Neural progenitor cell (in vitro differentiated cells): ENCODE measurements at regions not wholly inside any gene's neighbourhood (a gene's known extent, or its start where the extent isn't known, plus 50 kb on each side); places are given as distances from the start of the nearest gene placed in this dataset.

Experiments
- DNase-seq: peaks from one replicate; pipeline ENCODE4 v3.0.0-alpha.2; 2016; ENCODE audit warnings: low spot score
- H2AFZ ChIP-seq: fragments of 200-600 bp; sonication (generic); replicated peaks from 2 replicates; pipeline ENCODE4 v1.6.1; 2016; ENCODE audit warnings: antibody characterized with exemption
- H3F3A ChIP-seq: fragments of 200-600 bp; sonication (generic); 2 replicates; pipeline ENCODE4 v1.6.1; 2016; ENCODE audit warnings: antibody characterized with exemption, low read depth
- H3K27ac ChIP-seq: fragments of 200-600 bp; sonication (generic); 2 replicates; pipeline ENCODE4 v1.5.1; 2016; ENCODE audit warnings: mild to moderate bottlenecking
- H3K27me3 ChIP-seq: fragments of 200-600 bp; sonication (generic); 2 replicates; pipeline ENCODE4 v1.6.1; 2016; ENCODE audit warnings: mild to moderate bottlenecking, moderate library complexity
- H3K36me3 ChIP-seq: fragments of 200-600 bp; sonication (generic); 2 replicates; pipeline ENCODE4 v1.5.1; 2016
- H3K4me1 ChIP-seq: fragments of 200-600 bp; sonication (generic); 2 replicates; pipeline ENCODE4 v1.6.1; 2016; ENCODE audit warnings: mixed run types
- H3K4me2 ChIP-seq: fragments of 200-600 bp; sonication (generic); 2 replicates; pipeline ENCODE4 v1.6.1; 2016
- H3K4me3 ChIP-seq: fragments of 200-600 bp; sonication (generic); 2 replicates; pipeline ENCODE4 v1.5.1; 2016
- H3K79me2 ChIP-seq: fragments of 200-600 bp; sonication (generic); 2 replicates; pipeline ENCODE4 v1.6.1; 2016; ENCODE audit warnings: low read depth
- H3K9ac ChIP-seq: fragments of 200-600 bp; sonication (generic); 2 replicates; pipeline ENCODE4 v1.6.1; 2016
- H3K9me3 ChIP-seq: fragments of 200-600 bp; sonication (generic); 2 replicates; pipeline ENCODE4 v1.5.1; 2016; ENCODE audit warnings: low read depth
- H4K20me1 ChIP-seq: fragments of 200-600 bp; sonication (generic); 2 replicates; pipeline ENCODE4 v1.6.1; 2016; ENCODE audit warnings: low read depth
- H3K27ac Mint-ChIP-seq: 3 replicates; pipeline ENCODE4 v1.8.0; 2021; ENCODE audit warnings: mixed read lengths
- H3K27me3 Mint-ChIP-seq: 2 replicates; pipeline ENCODE4 v1.8.0; 2022; ENCODE audit warnings: low read depth, mild to moderate bottlenecking, inconsistent platforms, moderate library complexity, mixed read lengths; ENCODE audit not compliant: insufficient read depth
- H3K36me3 Mint-ChIP-seq: 3 replicates; pipeline ENCODE4 v1.8.0; 2021; ENCODE audit warnings: mixed read lengths
- H3K4me1 Mint-ChIP-seq: 3 replicates; pipeline ENCODE4 v1.8.0; 2021; ENCODE audit warnings: mixed read lengths
- H3K4me3 Mint-ChIP-seq: 3 replicates; pipeline ENCODE4 v1.8.0; 2021; ENCODE audit warnings: mild to moderate bottlenecking, moderate library complexity, mixed read lengths
- H3K9me3 Mint-ChIP-seq: 3 replicates; pipeline ENCODE4 v1.8.0; 2020; ENCODE audit warnings: mixed read lengths
- EZH2 ChIP-seq: fragments of 200-600 bp; sonication (generic); IDR thresholded peaks from 2 replicates; pipeline ENCODE4 v1.6.1; 2017; ENCODE audit warnings: antibody characterized with exemption, mild to moderate bottlenecking, moderate library complexity
- EZH2phosphoT487 ChIP-seq: fragments of 200-600 bp; sonication (generic); IDR thresholded peaks from 2 replicates; pipeline ENCODE4 v1.6.1; 2017; ENCODE audit warnings: antibody characterized with exemption
- TF ChIP-seq, protein P1 (sequence below): fragments of 200-600 bp; sonication (generic); IDR thresholded peaks from 2 replicates; pipeline ENCODE4 v1.5.1; 2017; ENCODE audit warnings: antibody characterized with exemption, mild to moderate bottlenecking

- Histone ChIP-seq H3K9ac (no peak overlapping the region), H3K36me3 (no peaks in the 10 kb centered on the region), H3K27ac (no peak overlapping the region), H3K4me2 (no peak overlapping the region), H3K9me3 (no peaks in the 10 kb centered on the region), H2AFZ (no peak overlapping the region), H3F3A (no peaks in the 10 kb centered on the region), H3K4me1 (peaks cover 4% of the 10 kb centered on the region), H4K20me1 (no peaks in the 10 kb centered on the region), H3K4me3 (no peak overlapping the region), H3K27me3 (no peaks in the 10 kb centered on the region), H3K79me2 (no peaks in the 10 kb centered on the region)
- Mint-ChIP-seq H3K4me3 (no peak overlapping the region), H3K9me3 (no peaks in the 10 kb centered on the region), H3K4me1 (peaks cover 5% of the 10 kb centered on the region), H3K27ac (no peak overlapping the region), H3K36me3 (no peaks in the 10 kb centered on the region), H3K27me3 (no peaks in the 10 kb centered on the region)
- no peak for DNase-seq
- TF ChIP-seq, protein P1, sequence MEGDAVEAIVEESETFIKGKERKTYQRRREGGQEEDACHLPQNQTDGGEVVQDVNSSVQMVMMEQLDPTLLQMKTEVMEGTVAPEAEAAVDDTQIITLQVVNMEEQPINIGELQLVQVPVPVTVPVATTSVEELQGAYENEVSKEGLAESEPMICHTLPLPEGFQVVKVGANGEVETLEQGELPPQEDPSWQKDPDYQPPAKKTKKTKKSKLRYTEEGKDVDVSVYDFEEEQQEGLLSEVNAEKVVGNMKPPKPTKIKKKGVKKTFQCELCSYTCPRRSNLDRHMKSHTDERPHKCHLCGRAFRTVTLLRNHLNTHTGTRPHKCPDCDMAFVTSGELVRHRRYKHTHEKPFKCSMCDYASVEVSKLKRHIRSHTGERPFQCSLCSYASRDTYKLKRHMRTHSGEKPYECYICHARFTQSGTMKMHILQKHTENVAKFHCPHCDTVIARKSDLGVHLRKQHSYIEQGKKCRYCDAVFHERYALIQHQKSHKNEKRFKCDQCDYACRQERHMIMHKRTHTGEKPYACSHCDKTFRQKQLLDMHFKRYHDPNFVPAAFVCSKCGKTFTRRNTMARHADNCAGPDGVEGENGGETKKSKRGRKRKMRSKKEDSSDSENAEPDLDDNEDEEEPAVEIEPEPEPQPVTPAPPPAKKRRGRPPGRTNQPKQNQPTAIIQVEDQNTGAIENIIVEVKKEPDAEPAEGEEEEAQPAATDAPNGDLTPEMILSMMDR = no peak
- no peak for TF ChIP-seq EZH2
- TF ChIP-seq EZH2phosphoT487 = no peak
Observed at GRCh38 chr3:117434661-117435412, 725.3 kb downstream of the TUSC7 start.

DNA sequence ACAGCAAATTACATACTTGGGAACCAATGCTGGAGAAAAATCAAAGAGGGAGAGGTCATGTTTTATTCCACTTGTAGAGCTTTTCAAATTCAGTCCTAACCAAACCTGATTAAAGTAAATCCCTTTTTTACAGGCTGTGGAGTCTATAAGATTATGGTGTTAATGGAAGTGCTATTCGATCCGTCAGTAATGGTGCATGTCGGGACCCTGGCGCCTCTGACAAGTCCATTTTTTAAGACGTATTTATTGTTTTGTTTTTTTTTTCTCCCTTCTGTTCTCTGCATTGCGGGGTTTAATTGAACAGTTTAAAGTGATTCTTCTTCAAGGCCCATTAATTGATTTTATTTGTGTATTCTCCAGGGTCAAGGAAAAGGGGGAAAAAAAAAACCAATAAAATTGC lies 725.9 kb downstream of the TUSC7 start:
- H3K9me3 Mint-ChIP-seq = no peaks in the 10 kb centered on the region
- H3K36me3 Mint-ChIP-seq = no peaks in the 10 kb centered on the region
- no peak overlapping the region for H3K4me3 Mint-ChIP-seq
- Histone ChIP-seq H3K36me3 (no peaks in the 10 kb centered on the region), H3K9ac (no peak overlapping the region), H3K4me2 (no peak overlapping the region), H3K27me3 (no peaks in the 10 kb centered on the region), H3K4me1 (peaks cover 9% of the 10 kb centered on the region), H3K4me3 (no peak overlapping the region), H3K9me3 (no peaks in the 10 kb centered on the region), H2AFZ (no peak overlapping the region), H4K20me1 (no peaks in the 10 kb centered on the region), H3K79me2 (no peaks in the 10 kb centered on the region), H3K27ac (no peak overlapping the region), H3F3A (no peaks in the 10 kb centered on the region)
- TF ChIP-seq, protein P1 = no peak
- TF ChIP-seq EZH2 (no peak), EZH2phosphoT487 (no peak)
- DNase-seq = no peak
- H3K27me3 Mint-ChIP-seq = no peaks in the 10 kb centered on the region
- H3K27ac Mint-ChIP-seq = no peak overlapping the region
- H3K4me1 Mint-ChIP-seq = peaks cover 5% of the 10 kb centered on the region

DNA sequence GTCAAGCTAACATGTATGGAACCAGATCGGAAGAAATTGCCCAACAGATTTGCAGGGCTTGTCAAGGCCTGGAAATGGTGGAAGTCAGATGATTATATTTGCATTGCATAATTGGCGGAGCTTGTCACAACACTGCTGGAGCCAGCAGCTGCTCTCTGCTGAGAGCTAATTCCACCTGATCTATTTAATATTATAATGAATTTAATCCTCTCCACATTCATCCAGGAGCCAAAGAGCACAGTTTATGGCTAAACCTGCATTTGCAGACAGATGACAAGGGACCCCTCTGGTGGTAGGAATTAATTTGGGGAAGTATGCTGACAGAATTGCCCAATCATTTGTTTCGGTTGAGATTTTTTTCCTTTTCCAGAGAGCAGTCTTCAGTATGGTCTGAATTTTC lies 730.2 kb downstream of the TUSC7 start:
- H3K36me3 ChIP-seq = no peaks in the 10 kb centered on the region
- H3F3A ChIP-seq = no peaks in the 10 kb centered on the region
- no peak overlapping the region for H3K27ac ChIP-seq
- no peak overlapping the region for H2AFZ ChIP-seq
- H3K79me2 ChIP-seq = no peaks in the 10 kb centered on the region
- peak; percentile 60 for DNase-seq
- H3K9me3 ChIP-seq = no peaks in the 10 kb centered on the region
- Mint-ChIP-seq H3K4me1 (no peaks in the 10 kb centered on the region), H3K4me3 (no peak overlapping the region), H3K36me3 (no peaks in the 10 kb centered on the region), H3K27ac (no peak overlapping the region), H3K27me3 (no peaks in the 10 kb centered on the region), H3K9me3 (no peaks in the 10 kb centered on the region)
- H3K4me2 ChIP-seq = no peak overlapping the region
- no peaks in the 10 kb centered on the region for H4K20me1 ChIP-seq
- no peaks in the 10 kb centered on the region for H3K27me3 ChIP-seq
- peaks cover 9% of the 10 kb centered on the region for H3K4me1 ChIP-seq
- H3K4me3 ChIP-seq = no peak overlapping the region
- no peak overlapping the region for H3K9ac ChIP-seq
- TF ChIP-seq, protein P1 = peak; percentile 72
- no peak for TF ChIP-seq EZH2
